ENCODE measurements at regions not wholly inside any gene's neighbourhood (a gene's known extent, or its start where the extent isn't known, plus 50 kb on each side); places are given as distances from the start of the nearest gene placed in this dataset.

DNA sequence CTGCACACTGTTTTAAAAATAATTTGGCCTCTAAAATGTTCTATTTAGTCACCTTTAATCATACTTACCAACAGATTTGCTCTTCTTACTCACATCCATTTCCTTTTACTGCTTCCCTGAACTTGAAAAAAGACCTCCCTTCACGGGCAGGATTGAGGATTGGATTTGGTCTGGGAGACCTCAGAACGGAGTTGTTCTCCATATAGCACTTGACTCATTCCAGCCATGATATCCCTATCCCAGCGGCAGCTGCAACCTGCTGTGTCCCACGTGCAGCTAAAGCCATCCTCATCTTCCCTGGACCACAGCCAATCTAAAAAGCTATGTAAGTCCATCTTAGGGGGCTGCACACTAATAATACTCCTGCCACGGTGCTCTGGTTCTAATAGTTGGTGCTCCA lies 97.0 kb upstream of the PTPRM start:
- H3K79me2 ChIP-seq (ENCODE audit: insufficient read depth, low read length) = no peaks in the 10 kb centered on the region
- 79% methylated on average over 4 of the region's 5 CpGs for WGBS (ENCODE audit: insufficient coverage)
- DNase-seq = no peak
- H3K9me3 Mint-ChIP-seq = peaks cover 0 to 2% (median 0%) of the 10 kb centered on the region in 7 donors
- no peak overlapping the region for H3K27ac ChIP-seq (ENCODE audit: low read depth in 1 of 2, low read length in 2 of 2)
- H3K4me1 Mint-ChIP-seq = no peaks in the 10 kb centered on the region
- no peak overlapping the region for H3K4me3 Mint-ChIP-seq
- H3K27ac Mint-ChIP-seq = no peak overlapping the region
- H3K36me3 Mint-ChIP-seq = no peaks in the 10 kb centered on the region
- H3K4me3 ChIP-seq (replicated peaks in 1 of 3; ENCODE audit: low read depth in 2 of 3, low read length in 3 of 3) = no peak overlapping the region
- H3K36me3 ChIP-seq (replicated peaks in 1 of 2; ENCODE audit: control insufficient read depth in 1 of 2, insufficient read depth in 2 of 2, low read length in 2 of 2) = no peaks in the 10 kb centered on the region
- H3K9ac ChIP-seq (ENCODE audit: insufficient read depth, low read length, poor library complexity, severe bottlenecking) = no peak overlapping the region
- intact Hi-C loops (cut with micrococcal nuclease) = no loop called here
- TF ChIP-seq, protein P1, sequence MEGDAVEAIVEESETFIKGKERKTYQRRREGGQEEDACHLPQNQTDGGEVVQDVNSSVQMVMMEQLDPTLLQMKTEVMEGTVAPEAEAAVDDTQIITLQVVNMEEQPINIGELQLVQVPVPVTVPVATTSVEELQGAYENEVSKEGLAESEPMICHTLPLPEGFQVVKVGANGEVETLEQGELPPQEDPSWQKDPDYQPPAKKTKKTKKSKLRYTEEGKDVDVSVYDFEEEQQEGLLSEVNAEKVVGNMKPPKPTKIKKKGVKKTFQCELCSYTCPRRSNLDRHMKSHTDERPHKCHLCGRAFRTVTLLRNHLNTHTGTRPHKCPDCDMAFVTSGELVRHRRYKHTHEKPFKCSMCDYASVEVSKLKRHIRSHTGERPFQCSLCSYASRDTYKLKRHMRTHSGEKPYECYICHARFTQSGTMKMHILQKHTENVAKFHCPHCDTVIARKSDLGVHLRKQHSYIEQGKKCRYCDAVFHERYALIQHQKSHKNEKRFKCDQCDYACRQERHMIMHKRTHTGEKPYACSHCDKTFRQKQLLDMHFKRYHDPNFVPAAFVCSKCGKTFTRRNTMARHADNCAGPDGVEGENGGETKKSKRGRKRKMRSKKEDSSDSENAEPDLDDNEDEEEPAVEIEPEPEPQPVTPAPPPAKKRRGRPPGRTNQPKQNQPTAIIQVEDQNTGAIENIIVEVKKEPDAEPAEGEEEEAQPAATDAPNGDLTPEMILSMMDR (IDR thresholded peaks at IDR 0.05) = no peak
- H2AFZ ChIP-seq (ENCODE audit: insufficient read depth, low read depth, low read length, poor library complexity, severe bottlenecking) = no peak overlapping the region
- no peak overlapping the region for H3K4me2 ChIP-seq (replicated peaks; ENCODE audit: extremely low read depth, low read length, poor library complexity, severe bottlenecking)
- H3K27me3 Mint-ChIP-seq (ENCODE audit: low read depth in 3 of 3) = peaks cover 4% of the 10 kb centered on the region in 3 donors
- no peaks in the 10 kb centered on the region for H3K27me3 ChIP-seq (ENCODE audit: control insufficient read depth in 2 of 2, insufficient read depth in 2 of 2, low read length in 2 of 2)
- no peaks in the 10 kb centered on the region for H3K9me3 ChIP-seq (replicated peaks in 1 of 2; ENCODE audit: control insufficient read depth in 1 of 2, insufficient read depth in 1 of 2, low read length in 2 of 2)
- H3K4me1 ChIP-seq (ENCODE audit: control insufficient read depth in 1 of 2, insufficient read depth in 2 of 2, low read length in 2 of 2) = no peaks in the 10 kb centered on the region
- H4K20me1 ChIP-seq (ENCODE audit: insufficient read depth, low read length) = no peaks in the 10 kb centered on the region

DNA sequence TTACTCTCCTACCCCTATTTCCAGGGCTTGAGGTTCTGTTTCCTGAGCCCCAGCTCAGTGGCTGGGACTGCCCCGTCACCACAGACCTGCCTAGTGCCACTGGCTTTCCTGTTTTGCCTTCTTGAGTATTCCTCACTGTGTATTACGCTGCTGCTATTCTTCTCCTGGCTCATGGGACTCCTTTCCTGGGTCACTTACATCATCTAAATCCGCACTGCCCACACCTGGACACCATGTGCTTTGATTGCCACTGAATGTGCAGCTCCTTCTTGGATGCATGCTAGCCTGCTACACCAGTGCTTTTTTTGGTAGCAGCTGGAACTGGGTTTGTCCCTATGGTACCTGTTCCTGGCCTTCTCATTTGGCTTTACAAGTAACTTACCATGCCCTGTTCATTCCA lies 96.6 kb upstream of the PTPRM start:
- no peak overlapping the region for H3K4me2 ChIP-seq (replicated peaks; ENCODE audit: extremely low read depth, low read length, poor library complexity, severe bottlenecking)
- no peaks in the 10 kb centered on the region for H3K79me2 ChIP-seq (ENCODE audit: insufficient read depth, low read length)
- no peak overlapping the region for H2AFZ ChIP-seq (ENCODE audit: insufficient read depth, low read depth, low read length, poor library complexity, severe bottlenecking)
- no peaks in the 10 kb centered on the region for H3K4me1 ChIP-seq (ENCODE audit: control insufficient read depth in 1 of 2, insufficient read depth in 2 of 2, low read length in 2 of 2)
- WGBS (ENCODE audit: insufficient coverage) = 65% methylated on average over 3 of the region's 3 CpGs
- H3K27ac ChIP-seq (ENCODE audit: low read depth in 1 of 2, low read length in 2 of 2) = no peak overlapping the region
- H4K20me1 ChIP-seq (ENCODE audit: insufficient read depth, low read length) = no peaks in the 10 kb centered on the region
- TF ChIP-seq, protein P1 (IDR thresholded peaks at IDR 0.05) = no peak
- Mint-ChIP-seq H3K27me3 (ENCODE audit: low read depth in 3 of 3) (peaks cover 4% of the 10 kb centered on the region in 3 donors), H3K9me3 (peaks cover 0 to 2% (median 0%) of the 10 kb centered on the region in 7 donors), H3K4me3 (no peak overlapping the region), H3K27ac (no peak overlapping the region), H3K36me3 (no peaks in the 10 kb centered on the region), H3K4me1 (no peaks in the 10 kb centered on the region)
- H3K9me3 ChIP-seq (replicated peaks in 1 of 2; ENCODE audit: control insufficient read depth in 1 of 2, insufficient read depth in 1 of 2, low read length in 2 of 2) = no peaks in the 10 kb centered on the region
- H3K9ac ChIP-seq (ENCODE audit: insufficient read depth, low read length, poor library complexity, severe bottlenecking) = no peak overlapping the region
- intact Hi-C loops (cut with micrococcal nuclease) = no loop called here
- H3K27me3 ChIP-seq (ENCODE audit: control insufficient read depth in 2 of 2, insufficient read depth in 2 of 2, low read length in 2 of 2) = no peaks in the 10 kb centered on the region
- DNase-seq = no peak
- H3K4me3 ChIP-seq (replicated peaks in 1 of 3; ENCODE audit: low read depth in 2 of 3, low read length in 3 of 3) = no peak overlapping the region
- no peaks in the 10 kb centered on the region for H3K36me3 ChIP-seq (replicated peaks in 1 of 2; ENCODE audit: control insufficient read depth in 1 of 2, insufficient read depth in 2 of 2, low read length in 2 of 2)

Measured in CD14-positive monocyte (primary cell).